H1 (cell line): ENCODE measurements at regions not wholly inside any gene's neighbourhood (a gene's known extent, or its start where the extent isn't known, plus 50 kb on each side); places are given as distances from the start of the nearest gene placed in this dataset.
"Not testable (repeated sequence)": the region's sequence is repeated elsewhere in the genome, so short reads cannot be mapped to it uniquely, and the experiment has no call there.

Source experiments
- EP300 ChIP-seq, 2 experiments: IDR thresholded peaks; 1 replicate in 1 of 2; 2 replicates in 1 of 2; pipeline ENCODE4 v1.6.1; 2011 to 2012; ENCODE audit warnings: low read depth in 2 of 2, low read length in 2 of 2, mild to moderate bottlenecking in 2 of 2, borderline replicate concordance in 1 of 2, inconsistent platforms in 1 of 2, moderate library complexity in 1 of 2
- EZH2 ChIP-seq: fragments of 200-600 bp; sonication (generic); IDR thresholded peaks from 2 replicates; pipeline ENCODE4 v1.7.1; 2012; ENCODE audit warnings: low read depth, mild to moderate bottlenecking, moderate library complexity, low read length, inconsistent platforms; ENCODE audit not compliant: severe bottlenecking
- FOSL1 ChIP-seq: IDR thresholded peaks from 2 replicates; pipeline ENCODE4 v1.6.1; 2011; ENCODE audit warnings: mild to moderate bottlenecking, low read depth, low read length, moderate library complexity; ENCODE audit not compliant: insufficient read depth
- NRF1 ChIP-seq: IDR thresholded peaks from 2 replicates; pipeline ENCODE4 v1.6.1; 2011; ENCODE audit warnings: mild to moderate bottlenecking, low read depth, low read length, improper control_type of control experiment
- POLR2A ChIP-seq, 2 experiments: IDR thresholded peaks; 1 replicate in 1 of 2; 2 replicates in 1 of 2; pipeline ENCODE4 v1.6.1; 2011; ENCODE audit warnings: low read depth in 2 of 2, low read length in 2 of 2, mild to moderate bottlenecking in 2 of 2; ENCODE audit errors: control extremely low read depth in 1 of 2
- POLR2AphosphoS5 ChIP-seq: IDR thresholded peaks from 2 replicates; pipeline ENCODE4 v1.6.1; 2011; ENCODE audit warnings: low read depth, low read length
- RFX5 ChIP-seq: IDR thresholded peaks from 2 replicates; pipeline ENCODE4 v1.6.1; 2011; ENCODE audit warnings: low read depth, low read length, improper control_type of control experiment, borderline replicate concordance
- TF ChIP-seq, protein P1 (sequence below), 3 experiments: IDR thresholded peaks; 1 replicate in 2 of 3; 2 replicates in 1 of 3; pipeline versions ENCODE4 v1.5.1 to v1.6.1; 2011; ENCODE audit warnings: low read length in 3 of 3, mild to moderate bottlenecking in 3 of 3, inconsistent platforms in 2 of 3, low read depth in 1 of 3, moderate library complexity in 1 of 3; ENCODE audit not compliant: insufficient read depth in 1 of 3; ENCODE audit errors: control extremely low read depth in 1 of 3
- TF ChIP-seq, protein P2 (sequence below): IDR thresholded peaks from 2 replicates; pipeline ENCODE4 v1.6.1; 2012; ENCODE audit warnings: inconsistent platforms
- TF ChIP-seq, protein P3 (sequence below): IDR thresholded peaks from 2 replicates; pipeline ENCODE4 v1.6.1; 2011; ENCODE audit warnings: low read depth, mild to moderate bottlenecking, low read length; ENCODE audit not compliant: insufficient read depth
- TF ChIP-seq, protein P4 (sequence below): IDR thresholded peaks from 2 replicates; pipeline ENCODE4 v1.6.1; 2011; ENCODE audit warnings: low read length, improper control_type of control experiment

DNA sequence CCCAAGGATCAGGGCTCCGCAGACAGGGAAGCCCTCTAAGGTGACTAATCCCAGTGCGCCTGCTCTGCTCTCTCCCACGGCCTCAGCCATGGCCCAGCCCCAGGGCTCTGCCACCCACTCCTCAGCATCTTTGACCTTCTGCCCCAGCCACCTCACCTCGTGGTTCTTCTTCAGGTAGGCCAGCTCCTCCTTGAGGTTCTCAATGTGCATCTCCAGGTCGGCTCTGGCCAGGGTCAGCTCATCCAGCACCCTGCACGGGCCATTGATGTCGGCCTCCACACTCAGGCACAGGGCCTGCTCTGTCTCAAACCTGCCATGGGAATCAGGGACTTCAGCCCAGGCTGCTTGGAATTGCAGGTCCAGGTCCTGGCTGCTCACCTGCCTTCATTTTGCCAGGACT is 128.4 kb downstream of the TNFRSF13B start:
- TF ChIP-seq, protein P1, sequence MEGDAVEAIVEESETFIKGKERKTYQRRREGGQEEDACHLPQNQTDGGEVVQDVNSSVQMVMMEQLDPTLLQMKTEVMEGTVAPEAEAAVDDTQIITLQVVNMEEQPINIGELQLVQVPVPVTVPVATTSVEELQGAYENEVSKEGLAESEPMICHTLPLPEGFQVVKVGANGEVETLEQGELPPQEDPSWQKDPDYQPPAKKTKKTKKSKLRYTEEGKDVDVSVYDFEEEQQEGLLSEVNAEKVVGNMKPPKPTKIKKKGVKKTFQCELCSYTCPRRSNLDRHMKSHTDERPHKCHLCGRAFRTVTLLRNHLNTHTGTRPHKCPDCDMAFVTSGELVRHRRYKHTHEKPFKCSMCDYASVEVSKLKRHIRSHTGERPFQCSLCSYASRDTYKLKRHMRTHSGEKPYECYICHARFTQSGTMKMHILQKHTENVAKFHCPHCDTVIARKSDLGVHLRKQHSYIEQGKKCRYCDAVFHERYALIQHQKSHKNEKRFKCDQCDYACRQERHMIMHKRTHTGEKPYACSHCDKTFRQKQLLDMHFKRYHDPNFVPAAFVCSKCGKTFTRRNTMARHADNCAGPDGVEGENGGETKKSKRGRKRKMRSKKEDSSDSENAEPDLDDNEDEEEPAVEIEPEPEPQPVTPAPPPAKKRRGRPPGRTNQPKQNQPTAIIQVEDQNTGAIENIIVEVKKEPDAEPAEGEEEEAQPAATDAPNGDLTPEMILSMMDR (IDR thresholded peaks at IDR 0.05; ENCODE audit: control extremely low read depth in 1 of 3, insufficient read depth in 1 of 3, low read depth in 1 of 3, low read length in 3 of 3) = not testable (repeated sequence)
- not testable (repeated sequence) for TF ChIP-seq POLR2A (IDR thresholded peaks at IDR 0.05; ENCODE audit: control extremely low read depth in 1 of 2, low read depth in 2 of 2, low read length in 2 of 2); EZH2; FOSL1; NRF1; RFX5; EP300 (IDR thresholded peaks at IDR 0.05; ENCODE audit: borderline replicate concordance in 1 of 2, low read depth in 2 of 2, low read length in 2 of 2); POLR2AphosphoS5
- TF ChIP-seq, protein P2, sequence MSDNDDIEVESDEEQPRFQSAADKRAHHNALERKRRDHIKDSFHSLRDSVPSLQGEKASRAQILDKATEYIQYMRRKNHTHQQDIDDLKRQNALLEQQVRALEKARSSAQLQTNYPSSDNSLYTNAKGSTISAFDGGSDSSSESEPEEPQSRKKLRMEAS = not testable (repeated sequence)
- TF ChIP-seq, protein P3, sequence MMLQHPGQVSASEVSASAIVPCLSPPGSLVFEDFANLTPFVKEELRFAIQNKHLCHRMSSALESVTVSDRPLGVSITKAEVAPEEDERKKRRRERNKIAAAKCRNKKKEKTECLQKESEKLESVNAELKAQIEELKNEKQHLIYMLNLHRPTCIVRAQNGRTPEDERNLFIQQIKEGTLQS = not testable (repeated sequence)
- TF ChIP-seq, protein P4, sequence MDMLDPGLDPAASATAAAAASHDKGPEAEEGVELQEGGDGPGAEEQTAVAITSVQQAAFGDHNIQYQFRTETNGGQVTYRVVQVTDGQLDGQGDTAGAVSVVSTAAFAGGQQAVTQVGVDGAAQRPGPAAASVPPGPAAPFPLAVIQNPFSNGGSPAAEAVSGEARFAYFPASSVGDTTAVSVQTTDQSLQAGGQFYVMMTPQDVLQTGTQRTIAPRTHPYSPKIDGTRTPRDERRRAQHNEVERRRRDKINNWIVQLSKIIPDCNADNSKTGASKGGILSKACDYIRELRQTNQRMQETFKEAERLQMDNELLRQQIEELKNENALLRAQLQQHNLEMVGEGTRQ = not testable (repeated sequence)
